ENCODE measurements at regions not wholly inside any gene's neighbourhood (a gene's known extent, or its start where the extent isn't known, plus 50 kb on each side); places are given as distances from the start of the nearest gene placed in this dataset.
A peak's percentile ranks its signal among the peaks of the same experiment; 100 is the strongest.

DNA sequence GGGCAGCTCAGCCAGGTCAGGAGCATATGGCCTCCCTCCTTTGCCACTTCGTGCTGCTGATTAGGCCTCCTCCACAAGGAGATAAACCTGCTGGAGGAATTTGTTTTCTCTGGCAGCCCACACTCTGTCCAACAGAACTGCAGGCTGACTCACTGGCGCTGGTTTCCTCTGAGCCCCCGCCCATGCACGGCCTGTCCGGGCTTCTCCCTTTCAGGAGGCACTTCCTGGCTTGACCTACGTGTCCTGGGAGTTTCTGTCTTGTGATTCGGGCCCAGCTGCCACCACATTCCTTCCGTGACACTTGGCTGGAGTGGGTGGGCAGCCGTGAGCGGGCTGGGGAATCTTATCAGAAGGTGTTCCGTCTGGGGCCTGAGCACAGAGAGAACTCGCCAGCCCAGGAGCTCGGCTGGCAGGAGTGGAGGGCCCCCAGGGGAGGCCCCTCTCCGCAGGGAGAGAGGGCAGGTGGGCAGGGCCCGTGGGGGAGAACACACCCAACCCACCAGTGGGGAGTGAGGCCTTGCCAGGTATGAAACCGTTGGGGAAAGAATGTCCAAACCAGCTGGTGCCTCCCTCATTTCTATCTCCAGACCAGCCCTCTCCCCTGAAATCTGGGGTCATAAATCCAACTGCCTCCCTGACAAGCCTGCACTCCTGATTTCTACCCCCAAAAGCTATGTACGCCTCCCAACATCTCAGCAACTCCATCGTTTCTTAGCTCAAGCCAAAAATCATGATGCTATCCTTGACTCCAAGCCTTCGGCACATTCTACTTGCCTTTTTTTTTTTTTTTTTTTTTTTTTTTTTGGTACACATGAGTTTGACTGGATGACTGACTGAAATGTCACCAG is 110.6 kb upstream of the MEF2A start:
- intact Hi-C loops (cut with micrococcal nuclease) = loop anchor here (10.0 kb wide), 2 partner anchors 50 to 110 kb away; partner anchors contain the start of gene MEF2A (in 1 of the 2)
- H3K27me3 ChIP-seq (ENCODE audit: control insufficient read depth in 2 of 2, insufficient read depth in 2 of 2, low read length in 2 of 2) = no peaks in the 10 kb centered on the region
- peak; percentile 83 to 94 (median 88) for DNase-seq
- H3K9me3 ChIP-seq (replicated peaks in 1 of 2; ENCODE audit: control insufficient read depth in 1 of 2, insufficient read depth in 1 of 2, low read length in 2 of 2) = no peaks in the 10 kb centered on the region
- no peaks in the 10 kb centered on the region for H3K36me3 ChIP-seq (replicated peaks in 1 of 2; ENCODE audit: control insufficient read depth in 1 of 2, insufficient read depth in 2 of 2, low read length in 2 of 2)
- H3K9me3 Mint-ChIP-seq = peaks cover 0 to 2% (median 0%) of the 10 kb centered on the region in 7 donors
- peak overlapping the region; percentile 81 to 92 (median 89) for H3K27ac Mint-ChIP-seq
- H3K4me2 ChIP-seq (replicated peaks; ENCODE audit: extremely low read depth, low read length, poor library complexity, severe bottlenecking) = peak overlapping the region; percentile 7
- peaks cover 57 to 58% of the 10 kb centered on the region in 2 donors for H3K4me1 ChIP-seq (ENCODE audit: control insufficient read depth in 1 of 2, insufficient read depth in 2 of 2, low read length in 2 of 2)
- 40% methylated on average over 8 of the region's 19 CpGs for WGBS (ENCODE audit: insufficient coverage)
- no peak for TF ChIP-seq CTCF (IDR thresholded peaks at IDR 0.05)
- peak overlapping the region; percentile 51 for H3K9ac ChIP-seq (ENCODE audit: insufficient read depth, low read length, poor library complexity, severe bottlenecking)
- no peaks in the 10 kb centered on the region for H4K20me1 ChIP-seq (ENCODE audit: insufficient read depth, low read length)
- H3K27me3 Mint-ChIP-seq (ENCODE audit: low read depth in 3 of 3) = peaks cover 0 to 4% (median 3%) of the 10 kb centered on the region in 3 donors
- peak overlapping the region in 1 of 3 experiments; percentile 21 for H3K4me3 ChIP-seq (replicated peaks in 1 of 3; ENCODE audit: low read depth in 2 of 3, low read length in 3 of 3)
- peaks cover 0 to 4% of the 10 kb centered on the region in 2 donors for H3K36me3 Mint-ChIP-seq
- H3K79me2 ChIP-seq (ENCODE audit: insufficient read depth, low read length) = no peaks in the 10 kb centered on the region
- H3K4me1 Mint-ChIP-seq = peaks cover 58% of the 10 kb centered on the region
- H3K27ac ChIP-seq (ENCODE audit: low read depth in 1 of 2, low read length in 2 of 2) = peak overlapping the region; percentile 54 to 79
- peak overlapping the region; percentile 20 to 59 for H3K4me3 Mint-ChIP-seq
- H2AFZ ChIP-seq (ENCODE audit: insufficient read depth, low read depth, low read length, poor library complexity, severe bottlenecking) = peak overlapping the region; percentile 58

DNA sequence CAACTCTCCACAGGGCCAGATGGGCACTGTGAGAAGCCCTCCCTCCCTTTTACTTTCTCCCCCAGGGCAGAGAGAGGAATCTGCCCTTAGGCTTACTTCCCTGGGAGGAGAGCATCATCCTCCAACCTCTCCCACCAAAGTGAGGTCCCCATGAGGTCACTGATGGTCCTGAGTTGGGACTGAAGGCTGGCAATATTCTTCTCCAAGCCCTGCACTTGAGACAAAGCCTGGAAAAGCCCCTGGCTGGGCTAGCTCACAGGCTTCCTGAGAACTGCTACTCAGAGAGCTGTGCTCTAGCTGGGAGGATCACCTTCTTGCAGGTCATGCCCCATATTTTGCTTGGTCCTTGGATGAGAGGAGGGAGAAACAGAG is 110.0 kb upstream of the MEF2A start:
- Mint-ChIP-seq H3K27me3 (ENCODE audit: low read depth in 3 of 3) (peaks cover 0 to 3% (median 2%) of the 10 kb centered on the region in 3 donors), H3K4me3 (no peak overlapping the region), H3K9me3 (peaks cover 0 to 4% (median 0%) of the 10 kb centered on the region in 7 donors), H3K36me3 (peaks cover 0 to 4% of the 10 kb centered on the region in 2 donors), H3K27ac (peak overlapping the region; percentile 40 to 89 (median 81)), H3K4me1 (peaks cover 54% of the 10 kb centered on the region)
- no peak overlapping the region for H3K4me3 ChIP-seq (replicated peaks in 1 of 3; ENCODE audit: low read depth in 2 of 3, low read length in 3 of 3)
- H3K27me3 ChIP-seq (ENCODE audit: control insufficient read depth in 2 of 2, insufficient read depth in 2 of 2, low read length in 2 of 2) = no peaks in the 10 kb centered on the region
- peaks cover 0 to 4% of the 10 kb centered on the region in 2 donors for H3K9me3 ChIP-seq (replicated peaks in 1 of 2; ENCODE audit: control insufficient read depth in 1 of 2, insufficient read depth in 1 of 2, low read length in 2 of 2)
- no peaks in the 10 kb centered on the region for H4K20me1 ChIP-seq (ENCODE audit: insufficient read depth, low read length)
- H3K36me3 ChIP-seq (replicated peaks in 1 of 2; ENCODE audit: control insufficient read depth in 1 of 2, insufficient read depth in 2 of 2, low read length in 2 of 2) = no peaks in the 10 kb centered on the region
- no peaks in the 10 kb centered on the region for H3K79me2 ChIP-seq (ENCODE audit: insufficient read depth, low read length)
- no peak overlapping the region for H2AFZ ChIP-seq (ENCODE audit: insufficient read depth, low read depth, low read length, poor library complexity, severe bottlenecking)
- H3K9ac ChIP-seq (ENCODE audit: insufficient read depth, low read length, poor library complexity, severe bottlenecking) = no peak overlapping the region
- TF ChIP-seq CTCF (IDR thresholded peaks at IDR 0.05) = no peak
- peaks cover 52 to 54% of the 10 kb centered on the region in 2 donors for H3K4me1 ChIP-seq (ENCODE audit: control insufficient read depth in 1 of 2, insufficient read depth in 2 of 2, low read length in 2 of 2)
- intact Hi-C loops (cut with micrococcal nuclease) = loop anchor here (10.0 kb wide), 2 partner anchors 49 to 109 kb away; partner anchors contain the start of gene MEF2A (in 1 of the 2)
- H3K4me2 ChIP-seq (replicated peaks; ENCODE audit: extremely low read depth, low read length, poor library complexity, severe bottlenecking) = no peak overlapping the region
- H3K27ac ChIP-seq (ENCODE audit: low read depth in 1 of 2, low read length in 2 of 2) = no peak overlapping the region
- DNase-seq = no peak
